Amniotic epithelial cell (primary cell): ENCODE measurements at regions not wholly inside any gene's neighbourhood (a gene's known extent, or its start where the extent isn't known, plus 50 kb on each side); places are given as distances from the start of the nearest gene placed in this dataset.

Experiments used
- DNase-seq: peaks from one replicate; pipeline ENCODE4 v3.0.0-alpha.2; 2010; ENCODE audit warnings: low read depth

DNA sequence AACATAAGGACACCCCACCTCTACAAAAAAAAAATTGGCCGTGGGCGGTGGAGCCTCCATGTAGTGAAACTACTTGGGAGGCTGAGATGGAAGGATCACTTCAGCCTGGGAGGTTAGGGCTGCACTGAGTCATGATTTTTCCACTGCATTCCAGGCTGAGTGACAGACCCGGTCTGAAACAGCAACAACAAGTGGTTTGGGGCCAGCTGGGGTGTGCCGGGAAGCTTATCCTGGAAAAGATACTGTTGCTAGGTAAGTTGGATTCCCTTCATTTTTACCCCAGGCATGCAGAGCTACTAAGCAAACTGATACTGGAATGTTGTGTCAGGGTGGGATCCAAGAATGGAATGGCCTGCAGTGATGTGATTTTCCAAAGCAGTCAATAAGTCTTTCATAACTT lies 57.0 kb downstream of the XAGE2 start:
- peak; percentile 58 for DNase-seq

DNA sequence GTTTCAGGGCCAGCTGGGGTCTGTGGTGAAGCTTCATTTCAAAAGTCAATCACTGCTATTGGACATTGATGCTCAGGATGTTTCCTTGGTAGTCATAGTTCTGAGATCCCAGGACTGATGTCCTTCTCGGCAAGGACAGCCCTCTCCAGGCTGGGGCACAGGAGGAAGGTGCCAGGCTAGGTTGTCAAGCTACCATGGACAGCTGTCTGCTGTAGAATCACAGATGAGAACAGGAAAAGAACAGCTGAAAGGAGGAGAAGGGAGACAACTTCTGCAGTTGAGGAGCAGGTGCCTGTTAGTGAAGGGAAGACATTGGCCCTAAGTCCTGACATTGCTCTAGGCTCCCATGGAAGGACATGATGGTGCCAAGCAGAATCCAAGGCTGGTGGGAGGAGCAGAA lies 58.0 kb downstream of the XAGE2 start:
- no peak for DNase-seq

DNA sequence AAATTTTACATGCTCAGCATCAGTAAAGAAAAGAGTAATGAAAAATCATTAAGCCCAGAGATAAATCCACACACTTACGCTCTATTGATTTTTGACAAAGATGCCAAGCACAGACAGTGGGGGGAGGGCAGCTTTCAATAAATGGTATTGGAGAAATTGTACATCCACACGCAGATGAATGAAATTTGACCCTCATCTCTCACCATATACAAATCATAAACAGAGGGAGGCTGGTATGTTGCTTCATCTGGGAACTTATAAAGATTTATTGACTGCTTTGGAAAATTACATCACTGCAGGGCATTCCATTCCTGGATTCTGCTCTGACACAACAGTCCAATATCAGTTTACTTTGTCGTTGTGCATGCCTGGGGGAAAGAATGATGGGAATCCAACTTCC lies 58.4 kb upstream of the XAGE1A start:
- DNase-seq, result peak; percentile 41
